A549 (cell line): ENCODE measurements at regions not wholly inside any gene's neighbourhood (a gene's known extent, or its start where the extent isn't known, plus 50 kb on each side); places are given as distances from the start of the nearest gene placed in this dataset.
"Not testable (repeated sequence)": the region's sequence is repeated elsewhere in the genome, so short reads cannot be mapped to it uniquely, and the experiment has no call there.

ENCODE experiments used
- ATAC-seq, 2 experiments: fragments of 200-7000 bp in 1 of 2; fragments of >200 bp in 1 of 2; cut with Nextera tagmentation in 1 of 2; cut with Tn5 transposase in 1 of 2; 3 replicates each; pipeline versions ENCODE4 v1.8.0 to v1.9.1; 2018 to 2020; ENCODE audit warnings: mild to moderate bottlenecking in 1 of 2, moderate library complexity in 1 of 2
- CTCF ChIA-PET: fragments of 300-600 bp; sonication (Branson Sonifier 250); formaldehyde crosslinking; extraction: SDS; loops from one replicate; lab custom pipeline; 2021; ENCODE audit warnings: antibody characterized with exemption, inconsistent platforms; lab: Yijun Ruan, JAX
- POLR2A ChIA-PET: fragments of 350-600 bp; formaldehyde crosslinking; extraction: SDS; loops from one replicate; lab custom pipeline; 2021; ENCODE audit warnings: antibody characterized with exemption, inconsistent platforms; lab: Yijun Ruan, JAX
- DNase-seq, 2 experiments: peaks; one replicate each; pipeline versions ENCODE4 v3.0.0 to v3.0.0-alpha.2; 2011 to 2016; ENCODE audit warnings: low read depth in 1 of 2, low spot score in 1 of 2
- FAIRE-seq: peaks from 2 replicates; lab custom pipeline; 2011; peaks lifted over from hg19 to GRCh38; lab: Jason Lieb, UNC
- H3K27ac ChIP-seq, 2 experiments: fragments of >200 bp; sonication (Bioruptor Twin); formaldehyde crosslinking; 3 replicates each; pipeline ENCODE4 v1.5.1; 2016 to 2017
- H3K4me1 ChIP-seq: fragments of >200 bp; sonication (Bioruptor Twin); formaldehyde crosslinking; 3 replicates; pipeline ENCODE4 v1.6.1; 2016
- H3K4me2 ChIP-seq: fragments of >200 bp; sonication (Bioruptor Twin); formaldehyde crosslinking; 3 replicates; pipeline ENCODE4 v1.6.1; 2016
- H3K4me3 ChIP-seq: fragments of >200 bp; sonication (Bioruptor Twin); formaldehyde crosslinking; 3 replicates; pipeline ENCODE4 v1.5.1; 2016
- H3K9me3 ChIP-seq: fragments of >200 bp; sonication (Bioruptor Twin); formaldehyde crosslinking; 3 replicates; pipeline ENCODE4 v1.6.1; 2016
- CEBPB ChIP-seq, 2 experiments: fragments of >200 bp in 1 of 2; sonication (Bioruptor Twin) in 1 of 2; formaldehyde crosslinking in 1 of 2; IDR thresholded peaks; 2 replicates each; pipeline ENCODE4 v1.6.1; 2012 to 2016
- CHD4 ChIP-seq: fragments of 200-600 bp; sonication (generic); IDR thresholded peaks from 2 replicates; pipeline ENCODE4 v1.6.1; 2016; ENCODE audit warnings: antibody characterized with exemption, mild to moderate bottlenecking, borderline replicate concordance
- CTCF ChIP-seq: fragments of >200 bp; sonication (Bioruptor Twin); formaldehyde crosslinking; IDR thresholded peaks from 3 replicates; pipeline ENCODE4 v1.5.1; 2016
- EHMT2 ChIP-seq: fragments of 200-600 bp; sonication (generic); IDR thresholded peaks from 2 replicates; pipeline ENCODE4 v1.6.1; 2016; ENCODE audit warnings: antibody characterized with exemption, low read depth, mild to moderate bottlenecking, moderate library complexity
- EP300 ChIP-seq, 2 experiments: fragments of >200 bp; sonication (Bioruptor Twin); formaldehyde crosslinking; IDR thresholded peaks; 2 replicates in 1 of 2; 3 replicates in 1 of 2; pipeline ENCODE4 v1.6.1; 2016 to 2017
- ESRRA ChIP-seq: fragments of 150-350 bp; IDR thresholded peaks from 2 replicates; pipeline ENCODE4 v1.6.1; 2014; ENCODE audit warnings: mild to moderate bottlenecking, low read length, borderline replicate concordance
- FOSB ChIP-seq: fragments of 250-450 bp; sonication (Bioruptor Pico); IDR thresholded peaks from 2 replicates; pipeline ENCODE4 v1.5.0; 2020; ENCODE audit warnings: mild to moderate bottlenecking, moderate library complexity
- FOSL2 ChIP-seq, 2 experiments: fragments of 450-650 bp in 1 of 2; fragments of >200 bp in 1 of 2; sonication (Bioruptor Twin) in 1 of 2; formaldehyde crosslinking; IDR thresholded peaks; 2 replicates each; pipeline versions ENCODE4 v1.5.0 to v1.6.1; 2016 to 2020; ENCODE audit warnings: mild to moderate bottlenecking in 1 of 2, moderate library complexity in 1 of 2
- NPAS2 ChIP-seq: fragments of 250-450 bp; sonication (Bioruptor Pico); IDR thresholded peaks from 2 replicates; pipeline ENCODE4 v1.8.0; 2022; ENCODE audit warnings: mild to moderate bottlenecking, moderate library complexity, borderline replicate concordance
- POLR2A ChIP-seq: IDR thresholded peaks from 2 replicates; pipeline ENCODE4 v1.6.1; 2012; ENCODE audit warnings: mild to moderate bottlenecking, low read length
- POLR2AphosphoS2 ChIP-seq: conservative IDR thresholded peaks from 2 replicates; pipeline ENCODE4 v1.6.1; 2012; ENCODE audit warnings: low read length, improper control_type of control experiment, inconsistent platforms
- RAD21 ChIP-seq, 2 experiments: fragments of >200 bp in 1 of 2; sonication (Bioruptor Twin) in 1 of 2; formaldehyde crosslinking in 1 of 2; IDR thresholded peaks in 1 of 2; conservative IDR thresholded peaks in 1 of 2; 2 replicates in 1 of 2; 3 replicates in 1 of 2; pipeline ENCODE4 v1.6.1; 2012 to 2018; ENCODE audit warnings: inconsistent platforms in 1 of 2
- SMC3 ChIP-seq: fragments of >200 bp; sonication (Bioruptor Twin); formaldehyde crosslinking; IDR thresholded peaks from 3 replicates; pipeline ENCODE4 v1.6.1; 2018; ENCODE audit warnings: inconsistent platforms
- TFCP2L1 ChIP-seq: fragments of 250-450 bp; sonication (Bioruptor Pico); IDR thresholded peaks from 2 replicates; pipeline ENCODE4 v1.5.0; 2021; ENCODE audit warnings: mild to moderate bottlenecking
- USF2 ChIP-seq: fragments of 450-650 bp; IDR thresholded peaks from 2 replicates; pipeline ENCODE4 v1.6.1; 2014; ENCODE audit warnings: antibody characterized with exemption
- ZSCAN20 ChIP-seq: fragments of 250-450 bp; sonication (Bioruptor Pico); IDR thresholded peaks from 2 replicates; pipeline ENCODE4 v1.8.0; 2022; ENCODE audit warnings: mild to moderate bottlenecking, moderate library complexity
- WGBS: methylation state at CpG from one replicate; pipeline ENCODE4 v1.1.6; 2017; ENCODE audit errors: missing lambda C conversion rate; 5-methylcytosine and 5-hydroxymethylcytosine counted together
- TF ChIP-seq, protein P1 (sequence below): fragments of >200 bp; sonication (Bioruptor Twin); formaldehyde crosslinking; IDR thresholded peaks from 2 replicates; pipeline ENCODE4 v1.6.1; 2016

DNA sequence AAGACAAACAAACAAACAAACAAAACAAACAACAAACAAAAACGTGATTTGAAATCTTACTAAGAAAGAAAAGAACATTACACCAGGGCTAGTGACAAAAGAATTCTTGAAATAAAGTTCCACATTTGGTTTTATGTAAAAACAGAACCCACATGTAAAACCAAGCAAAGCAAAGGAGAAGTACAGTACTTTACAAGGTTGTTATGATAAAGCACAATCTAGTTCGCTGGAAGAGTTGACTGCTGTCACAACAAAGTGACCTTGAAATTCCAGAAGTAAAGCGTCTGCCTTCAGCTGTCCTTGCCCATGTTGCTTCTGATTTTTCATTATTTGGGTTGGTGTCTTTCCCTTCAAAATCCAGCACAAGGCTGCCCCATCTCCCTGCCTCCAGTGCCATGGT is 94.8 kb upstream of the CYRIA start (continued):
- TF ChIP-seq USF2: no peak

DNA sequence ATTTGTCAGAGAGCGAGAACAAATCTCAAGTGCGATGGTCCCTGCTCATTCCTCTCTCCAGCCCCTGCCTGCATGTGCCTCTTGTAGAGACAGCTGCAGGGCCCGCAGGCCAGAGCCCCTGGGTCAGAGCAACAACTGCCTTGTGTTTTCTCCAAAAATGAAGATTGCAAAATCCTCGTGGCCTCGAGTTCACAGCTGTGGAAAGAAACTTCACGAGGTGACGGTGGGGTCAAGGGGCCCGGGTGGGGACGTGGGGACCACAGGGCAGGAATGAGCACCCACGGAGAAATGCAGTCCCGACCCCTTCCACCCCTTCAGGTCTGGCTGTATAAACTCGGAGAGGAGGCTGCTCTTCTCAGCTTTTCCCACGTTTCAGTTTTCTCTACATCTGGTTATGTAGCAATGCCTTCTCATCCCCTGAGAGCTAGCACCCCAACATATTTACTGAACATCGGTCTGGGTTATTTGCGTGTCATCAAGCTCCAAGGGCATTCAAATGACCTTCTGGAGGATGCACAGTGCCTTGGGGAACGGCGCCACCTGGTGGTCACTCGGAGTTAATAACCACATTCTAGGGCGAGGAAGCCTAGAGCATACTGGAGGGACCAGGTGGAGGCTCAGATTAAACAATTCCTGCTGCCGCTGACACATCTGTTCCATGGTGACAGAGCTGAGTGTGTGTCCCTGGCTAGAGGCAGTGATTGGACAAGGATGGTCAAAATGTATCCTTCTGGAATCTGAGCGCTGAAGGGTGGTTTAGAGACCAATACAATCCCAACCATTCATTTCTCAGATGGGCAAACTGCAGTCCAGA is 91.4 kb upstream of the CYRIA start:
- CTCF ChIA-PET: interaction anchor here (0.6 to 5.7 kb wide), 45 partner anchors 9 to 913 kb away, joined by 3 to 93 read pairs (median 5); partner anchors contain the start of gene MYCN
- H3K9me3 ChIP-seq: no peaks in the 10 kb centered on the region
- H3K4me2 ChIP-seq: no peak overlapping the region
- peak; percentile 73 for FAIRE-seq
- DNase-seq: peak; percentile 65 to 68
- peak; percentile 89 to 98 for ATAC-seq
- H3K27ac ChIP-seq: no peak overlapping the region
- H3K4me3 ChIP-seq: no peak overlapping the region
- WGBS: 8% methylated on average over 21 of the region's 21 CpGs
- POLR2A ChIA-PET: interaction anchor here (1.2 kb wide), 1 partner anchor 143 kb away, joined by 3 read pairs; no protein-coding TSS in a partner anchor
- no peaks in the 10 kb centered on the region for H3K4me1 ChIP-seq
- TF ChIP-seq POLR2A: no peak
- peak; percentile 95 for TF ChIP-seq CTCF
- TF ChIP-seq CEBPB (IDR thresholded peaks at IDR 0.05): 0 out of 4 replicates have a peak, but pooled peaks of 1 of the 2 experiments have one; percentile 12
- TF ChIP-seq EP300 (IDR thresholded peaks at IDR 0.05): no peak
- TF ChIP-seq RAD21 (conservative IDR thresholded peaks at IDR 0.05 in 1 of 2, IDR thresholded peaks at IDR 0.05 in 1 of 2): peak; percentile 91 to 96
- no peak for TF ChIP-seq POLR2AphosphoS2
- TF ChIP-seq ZSCAN20 (CRISPR knock-in tag): no peak
- no peak for TF ChIP-seq CHD4
- no peak for TF ChIP-seq FOSL2 (IDR thresholded peaks at IDR 0.05)
- no peak for TF ChIP-seq FOSL2 (CRISPR knock-in tag; IDR thresholded peaks at IDR 0.05)
- no peak for TF ChIP-seq EHMT2
- TF ChIP-seq ESRRA: peak; percentile 99
- no peak for TF ChIP-seq FOSB
- TF ChIP-seq SMC3: peak; percentile 90
- no peak for TF ChIP-seq NPAS2 (CRISPR knock-in tag)

GRCh38 chr2:16755442-16755841 is 89.8 kb upstream of the CYRIA start:
- Histone ChIP-seq H3K9me3 (no peaks in the 10 kb centered on the region), H3K4me1 (no peaks in the 10 kb centered on the region), H3K4me3 (no peak overlapping the region), H3K27ac (no peak overlapping the region), H3K4me2 (no peak overlapping the region)
- ChIA-PET CTCF (interaction anchor here (0.6 to 5.7 kb wide), 8 partner anchors 128 to 915 kb away, joined by 3 to 93 read pairs (median 4); partner anchors contain the start of gene MYCN), POLR2A (no interaction called here)
- FAIRE-seq (no peak), ATAC-seq (no peak), DNase-seq (no peak)
- TF ChIP-seq TFCP2L1 (CRISPR knock-in tag): no peak
- no peak for TF ChIP-seq POLR2AphosphoS2
- TF ChIP-seq, protein P1, sequence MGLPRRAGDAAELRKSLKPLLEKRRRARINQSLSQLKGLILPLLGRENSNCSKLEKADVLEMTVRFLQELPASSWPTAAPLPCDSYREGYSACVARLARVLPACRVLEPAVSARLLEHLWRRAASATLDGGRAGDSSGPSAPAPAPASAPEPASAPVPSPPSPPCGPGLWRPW: no peak
- WGBS: 19% methylated on average over 9 of the region's 9 CpGs

DNA sequence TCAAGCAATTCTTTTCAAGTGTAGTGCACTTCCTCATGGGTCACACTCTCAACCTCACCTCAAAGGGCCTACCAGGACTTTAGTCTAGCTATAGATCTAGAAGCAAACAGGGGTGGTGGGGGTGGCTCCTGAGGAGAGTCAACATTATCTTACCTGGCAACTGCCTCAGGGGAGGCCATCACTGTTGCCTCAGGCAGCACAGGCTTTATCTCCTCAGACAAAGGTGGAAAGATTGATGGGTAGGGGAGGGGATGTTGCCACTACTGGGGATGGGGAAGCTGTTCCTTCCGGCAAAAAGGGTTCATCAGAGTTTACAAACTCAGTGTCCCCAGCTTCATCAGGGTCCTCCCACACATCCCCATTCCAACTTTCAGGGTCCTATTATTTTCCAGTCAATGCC is 87.4 kb upstream of the CYRIA start:
- H3K4me2 ChIP-seq, H3K9me3 ChIP-seq, H3K4me3 ChIP-seq, POLR2A ChIA-PET, H3K4me1 ChIP-seq, H3K27ac ChIP-seq, ATAC-seq, FAIRE-seq, DNase-seq: not testable (repeated sequence)
- CTCF ChIA-PET: interaction anchor here (2.5 kb wide), 1 partner anchor 139 kb away, joined by 8 read pairs; no protein-coding TSS in a partner anchor
- WGBS: 88% methylated on average over 1 of the region's 1 CpG

DNA sequence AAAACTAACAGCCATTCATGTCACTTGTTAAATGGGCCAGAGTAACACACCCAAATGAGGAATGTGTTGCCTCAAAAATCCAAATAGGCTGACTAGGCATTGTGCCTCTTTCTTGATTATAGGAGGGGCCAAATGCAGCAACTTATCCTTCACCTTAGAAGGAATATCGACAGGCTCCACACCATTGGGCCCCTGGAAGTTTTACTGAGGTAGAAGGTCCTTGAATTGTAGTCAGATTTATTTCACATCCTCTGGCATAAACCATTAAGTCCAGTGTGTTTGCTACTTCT is 85.2 kb upstream of the CYRIA start:
- ATAC-seq, H3K27ac ChIP-seq, FAIRE-seq, DNase-seq, H3K9me3 ChIP-seq, H3K4me3 ChIP-seq, CTCF ChIA-PET, POLR2A ChIA-PET, H3K4me2 ChIP-seq, H3K4me1 ChIP-seq: not testable (repeated sequence)
- 5% methylated on average over 1 of the region's 1 CpG for WGBS
